ENCODE measurements at regions not wholly inside any gene's neighbourhood (a gene's known extent, or its start where the extent isn't known, plus 50 kb on each side); places are given as distances from the start of the nearest gene placed in this dataset.

DNA sequence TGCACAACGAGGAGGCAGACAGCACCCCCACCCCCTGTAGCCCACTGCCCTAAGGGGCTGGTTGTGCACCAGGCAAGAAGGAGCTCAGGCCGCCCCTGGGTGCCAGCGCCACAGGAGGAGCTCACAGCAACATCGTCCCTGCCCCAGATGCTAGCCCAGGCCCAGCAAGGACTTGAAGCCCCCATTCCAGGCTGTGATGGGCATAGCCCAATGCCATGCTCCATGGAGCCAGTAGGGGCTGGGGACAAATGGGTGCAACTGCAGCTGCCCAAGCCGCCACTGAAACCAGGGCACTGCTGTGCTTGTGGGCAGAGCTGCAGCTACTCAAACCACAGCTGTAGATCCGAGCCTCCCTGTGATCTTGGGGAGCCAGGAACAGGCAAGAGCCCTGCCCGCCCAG lies 241.3 kb upstream of the GIMD1 start:
- no peak for DNase-seq (ENCODE audit: low read depth)
- no peak overlapping the region for H3K4me3 ChIP-seq (ENCODE audit: insufficient read depth, low read depth, low read length)
- H3K79me2 ChIP-seq (ENCODE audit: insufficient read depth, low read length), result no peaks in the 10 kb centered on the region
- H4K20me1 ChIP-seq (ENCODE audit: insufficient read depth, low read length), result no peaks in the 10 kb centered on the region
- H3K4me1 ChIP-seq (ENCODE audit: insufficient read depth, low read length), result no peaks in the 10 kb centered on the region
- Mint-ChIP-seq H3K27ac (ENCODE audit: unreplicated experiment) (no peak overlapping the region), H3K9me3 (ENCODE audit: unreplicated experiment) (peaks cover 3% of the 10 kb centered on the region), H3K36me3 (ENCODE audit: low read depth, unreplicated experiment) (no peaks in the 10 kb centered on the region), H3K27me3 (ENCODE audit: low read depth, unreplicated experiment) (no peaks in the 10 kb centered on the region), H3K4me3 (ENCODE audit: unreplicated experiment) (no peak overlapping the region), H3K4me1 (ENCODE audit: low read depth, unreplicated experiment) (no peaks in the 10 kb centered on the region)
- H3K9ac ChIP-seq (ENCODE audit: low read length), result no peak overlapping the region
- no peaks in the 10 kb centered on the region for H3K9me3 ChIP-seq (ENCODE audit: insufficient read depth, low read depth, low read length)
- no peaks in the 10 kb centered on the region for H3K27me3 ChIP-seq (ENCODE audit: insufficient read depth, low read length)
- no peak overlapping the region for H3K27ac ChIP-seq (ENCODE audit: low read depth, low read length)
- no peak for TF ChIP-seq CTCF (IDR thresholded peaks at IDR 0.05; ENCODE audit: insufficient read depth, low read depth, low read length)
- no peak for TF ChIP-seq EZH2 (IDR thresholded peaks at IDR 0.05; ENCODE audit: insufficient read depth, low read length)
- H2AFZ ChIP-seq (ENCODE audit: low read depth, low read length), result no peak overlapping the region
- no peak for FAIRE-seq
- H3K4me2 ChIP-seq (ENCODE audit: low read length), result no peak overlapping the region
- H3K36me3 ChIP-seq (ENCODE audit: insufficient read depth, low read length), result no peaks in the 10 kb centered on the region

DNA sequence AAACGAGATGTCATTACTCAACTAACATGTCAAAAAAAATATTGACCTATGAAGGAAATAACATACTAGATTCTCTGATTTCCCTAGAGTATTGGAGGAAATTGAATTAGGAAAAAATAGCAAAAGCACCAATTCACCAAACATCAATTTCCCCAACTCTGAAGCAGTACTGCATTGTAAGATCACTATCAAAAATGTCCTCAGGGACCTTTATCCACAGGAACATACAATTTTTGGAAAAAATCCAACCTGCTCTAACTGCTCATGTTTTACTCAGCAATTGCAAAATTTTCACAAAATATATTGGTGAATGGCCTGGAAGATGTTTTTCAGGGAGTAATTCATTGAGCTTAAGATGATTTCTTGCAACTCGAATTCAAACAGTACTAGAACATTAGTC lies 239.0 kb upstream of the GIMD1 start:
- Histone ChIP-seq H3K79me2 (ENCODE audit: insufficient read depth, low read length) (no peaks in the 10 kb centered on the region), H3K9ac (ENCODE audit: low read length) (no peak overlapping the region), H3K36me3 (ENCODE audit: insufficient read depth, low read length) (no peaks in the 10 kb centered on the region), H3K27ac (ENCODE audit: low read depth, low read length) (no peak overlapping the region), H3K4me2 (ENCODE audit: low read length) (no peak overlapping the region), H4K20me1 (ENCODE audit: insufficient read depth, low read length) (no peaks in the 10 kb centered on the region), H3K9me3 (ENCODE audit: insufficient read depth, low read depth, low read length) (no peaks in the 10 kb centered on the region), H3K27me3 (ENCODE audit: insufficient read depth, low read length) (no peaks in the 10 kb centered on the region), H3K4me3 (ENCODE audit: insufficient read depth, low read depth, low read length) (no peak overlapping the region), H2AFZ (ENCODE audit: low read depth, low read length) (no peak overlapping the region), H3K4me1 (ENCODE audit: insufficient read depth, low read length) (no peaks in the 10 kb centered on the region)
- TF ChIP-seq EZH2 (IDR thresholded peaks at IDR 0.05; ENCODE audit: insufficient read depth, low read length) (no peak), CTCF (IDR thresholded peaks at IDR 0.05; ENCODE audit: insufficient read depth, low read depth, low read length) (no peak)
- FAIRE-seq (no peak), DNase-seq (ENCODE audit: low read depth) (no peak)
- H3K27ac Mint-ChIP-seq (ENCODE audit: unreplicated experiment), result no peak overlapping the region
- H3K4me3 Mint-ChIP-seq (ENCODE audit: unreplicated experiment), result no peak overlapping the region
- no peaks in the 10 kb centered on the region for H3K36me3 Mint-ChIP-seq (ENCODE audit: low read depth, unreplicated experiment)
- H3K9me3 Mint-ChIP-seq (ENCODE audit: unreplicated experiment), result peaks cover 3% of the 10 kb centered on the region
- no peaks in the 10 kb centered on the region for H3K4me1 Mint-ChIP-seq (ENCODE audit: low read depth, unreplicated experiment)
- H3K27me3 Mint-ChIP-seq (ENCODE audit: low read depth, unreplicated experiment), result no peaks in the 10 kb centered on the region

GRCh38 chr4:106604319-106605051 lies 235.9 kb upstream of the GIMD1 start:
- no peak overlapping the region for H3K4me3 Mint-ChIP-seq (ENCODE audit: unreplicated experiment)
- no peak overlapping the region for H3K27ac ChIP-seq (ENCODE audit: low read depth, low read length)
- no peaks in the 10 kb centered on the region for H3K79me2 ChIP-seq (ENCODE audit: insufficient read depth, low read length)
- FAIRE-seq, result no peak
- no peaks in the 10 kb centered on the region for H3K9me3 ChIP-seq (ENCODE audit: insufficient read depth, low read depth, low read length)
- no peaks in the 10 kb centered on the region for H4K20me1 ChIP-seq (ENCODE audit: insufficient read depth, low read length)
- H3K4me3 ChIP-seq (ENCODE audit: insufficient read depth, low read depth, low read length), result no peak overlapping the region
- TF ChIP-seq CTCF (IDR thresholded peaks at IDR 0.05; ENCODE audit: insufficient read depth, low read depth, low read length) (no peak), EZH2 (IDR thresholded peaks at IDR 0.05; ENCODE audit: insufficient read depth, low read length) (no peak)
- H2AFZ ChIP-seq (ENCODE audit: low read depth, low read length), result no peak overlapping the region
- peaks cover 5% of the 10 kb centered on the region for H3K4me1 Mint-ChIP-seq (ENCODE audit: low read depth, unreplicated experiment)
- H3K36me3 Mint-ChIP-seq (ENCODE audit: low read depth, unreplicated experiment), result no peaks in the 10 kb centered on the region
- no peaks in the 10 kb centered on the region for H3K4me1 ChIP-seq (ENCODE audit: insufficient read depth, low read length)
- H3K9ac ChIP-seq (ENCODE audit: low read length), result no peak overlapping the region
- H3K27me3 Mint-ChIP-seq (ENCODE audit: low read depth, unreplicated experiment), result no peaks in the 10 kb centered on the region
- H3K27me3 ChIP-seq (ENCODE audit: insufficient read depth, low read length), result no peaks in the 10 kb centered on the region
- no peaks in the 10 kb centered on the region for H3K9me3 Mint-ChIP-seq (ENCODE audit: unreplicated experiment)
- H3K27ac Mint-ChIP-seq (ENCODE audit: unreplicated experiment), result no peak overlapping the region
- H3K36me3 ChIP-seq (ENCODE audit: insufficient read depth, low read length), result no peaks in the 10 kb centered on the region
- no peak for DNase-seq (ENCODE audit: low read depth)
- H3K4me2 ChIP-seq (ENCODE audit: low read length), result no peak overlapping the region

Data from astrocyte (in vitro differentiated cells and primary cell).